K562 (cell line): ENCODE measurements at regions not wholly inside any gene's neighbourhood (a gene's known extent, or its start where the extent isn't known, plus 50 kb on each side); places are given as distances from the start of the nearest gene placed in this dataset.

Experiments
- CTBP1 ChIP-seq: fragments of 450-650 bp; IDR thresholded peaks from 2 replicates; pipeline ENCODE4 v1.6.1; 2016; ENCODE audit warnings: borderline replicate concordance
- GABPA ChIP-seq: fragments of 200-800 bp; sonication (Bioruptor generic); conservative IDR thresholded peaks from 2 replicates; pipeline ENCODE4 v1.6.1; 2016; ENCODE audit warnings: low read depth, missing genetic modification characterization, missing compliant biosample characterization
- JUN ChIP-seq, 2 experiments: sonication (generic) in 1 of 2; formaldehyde crosslinking in 1 of 2; IDR thresholded peaks; 2 replicates each; pipeline versions ENCODE4 v1.6.1 to v1.8.0; 2012 to 2022; ENCODE audit warnings: borderline replicate concordance in 2 of 2, mild to moderate bottlenecking in 2 of 2, improper control_type of control experiment in 1 of 2, low read depth in 1 of 2, low read length in 1 of 2, missing genetic modification reagents in 1 of 2
- NBN ChIP-seq: fragments of 450-650 bp; IDR thresholded peaks from 2 replicates; pipeline ENCODE4 v1.6.1; 2016; ENCODE audit warnings: low read depth, mild to moderate bottlenecking
- RCOR1 ChIP-seq, 2 experiments: IDR thresholded peaks; 2 replicates each; pipeline ENCODE4 v1.6.1; 2012; ENCODE audit warnings: low read depth in 2 of 2, low read length in 2 of 2, borderline replicate concordance in 1 of 2, improper control_type of control experiment in 1 of 2
- STAG1 ChIP-seq: sonication (generic); formaldehyde crosslinking; IDR thresholded peaks from 2 replicates; pipeline ENCODE4 v1.5.0; 2020; ENCODE audit warnings: missing genetic modification reagents, borderline replicate concordance
- TEAD4 ChIP-seq, 2 experiments: sonication (generic) in 1 of 2; formaldehyde crosslinking in 1 of 2; IDR thresholded peaks; 2 replicates each; pipeline versions ENCODE4 v1.6.1 to v1.8.0; 2012 to 2022; ENCODE audit warnings: borderline replicate concordance in 1 of 2, inconsistent platforms in 1 of 2, low read length in 1 of 2, mild to moderate bottlenecking in 1 of 2, missing genetic modification reagents in 1 of 2
- ZBTB7A ChIP-seq: IDR thresholded peaks from 2 replicates; pipeline ENCODE4 v1.6.1; 2011; ENCODE audit warnings: low read depth, mild to moderate bottlenecking, low read length, moderate library complexity, borderline replicate concordance; ENCODE audit not compliant: control insufficient read depth
- TF ChIP-seq, protein P1 (sequence below), 3 experiments: IDR thresholded peaks in 2 of 3; conservative IDR thresholded peaks in 1 of 3; 2 replicates each; pipeline ENCODE4 v1.5.1; 2011 to 2012; ENCODE audit warnings: low read length in 3 of 3, mild to moderate bottlenecking in 3 of 3, control low read depth in 2 of 3, improper control_type of control experiment in 1 of 3, inconsistent platforms in 1 of 3, low read depth in 1 of 3, mixed read lengths in 1 of 3, moderate library complexity in 1 of 3; ENCODE audit not compliant: insufficient read depth in 2 of 3

DNA sequence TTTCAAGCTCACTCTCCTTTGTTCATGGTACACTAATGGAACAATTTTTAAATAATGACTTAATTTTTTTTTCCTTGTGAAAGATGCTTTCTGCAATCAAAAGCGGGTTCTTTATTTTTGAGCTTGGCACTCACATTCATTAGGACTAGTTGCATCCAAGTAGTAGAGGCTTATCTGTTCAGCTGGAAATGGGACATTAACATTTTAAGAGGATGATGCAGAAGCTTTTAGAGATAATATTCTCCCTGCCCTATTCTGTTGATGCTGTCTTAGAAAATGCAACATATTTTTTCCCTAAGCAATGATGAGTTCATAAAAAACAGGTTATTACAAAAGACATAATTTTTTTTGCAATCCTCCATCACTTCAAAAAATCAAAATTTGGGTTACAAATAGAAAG lies 900.6 kb downstream of the NTRK3 start:
- TF ChIP-seq GABPA (tag) (no peak), CTBP1 (no peak), TEAD4 (IDR thresholded peaks at IDR 0.05; ENCODE audit: low read length) (no peak), TEAD4 (CRISPR knock-in tag; IDR thresholded peaks at IDR 0.05; ENCODE audit: borderline replicate concordance) (no peak), JUN (IDR thresholded peaks at IDR 0.05; ENCODE audit: borderline replicate concordance, low read depth, low read length) (no peak), JUN (CRISPR knock-in tag; IDR thresholded peaks at IDR 0.05; ENCODE audit: borderline replicate concordance) (no peak), ZBTB7A (no peak), RCOR1 (IDR thresholded peaks at IDR 0.05; ENCODE audit: borderline replicate concordance in 1 of 2, low read depth in 2 of 2, low read length in 2 of 2) (no peak), NBN (no peak), STAG1 (no peak)
- TF ChIP-seq, protein P1, sequence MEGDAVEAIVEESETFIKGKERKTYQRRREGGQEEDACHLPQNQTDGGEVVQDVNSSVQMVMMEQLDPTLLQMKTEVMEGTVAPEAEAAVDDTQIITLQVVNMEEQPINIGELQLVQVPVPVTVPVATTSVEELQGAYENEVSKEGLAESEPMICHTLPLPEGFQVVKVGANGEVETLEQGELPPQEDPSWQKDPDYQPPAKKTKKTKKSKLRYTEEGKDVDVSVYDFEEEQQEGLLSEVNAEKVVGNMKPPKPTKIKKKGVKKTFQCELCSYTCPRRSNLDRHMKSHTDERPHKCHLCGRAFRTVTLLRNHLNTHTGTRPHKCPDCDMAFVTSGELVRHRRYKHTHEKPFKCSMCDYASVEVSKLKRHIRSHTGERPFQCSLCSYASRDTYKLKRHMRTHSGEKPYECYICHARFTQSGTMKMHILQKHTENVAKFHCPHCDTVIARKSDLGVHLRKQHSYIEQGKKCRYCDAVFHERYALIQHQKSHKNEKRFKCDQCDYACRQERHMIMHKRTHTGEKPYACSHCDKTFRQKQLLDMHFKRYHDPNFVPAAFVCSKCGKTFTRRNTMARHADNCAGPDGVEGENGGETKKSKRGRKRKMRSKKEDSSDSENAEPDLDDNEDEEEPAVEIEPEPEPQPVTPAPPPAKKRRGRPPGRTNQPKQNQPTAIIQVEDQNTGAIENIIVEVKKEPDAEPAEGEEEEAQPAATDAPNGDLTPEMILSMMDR (IDR thresholded peaks at IDR 0.05 in 2 of 3, conservative IDR thresholded peaks at IDR 0.05 in 1 of 3; ENCODE audit: insufficient read depth in 2 of 3, low read depth in 1 of 3, low read length in 3 of 3): no peak
